ENCODE measurements at regions not wholly inside any gene's neighbourhood (a gene's known extent, or its start where the extent isn't known, plus 50 kb on each side); places are given as distances from the start of the nearest gene placed in this dataset.

- TF ChIP-seq CTCF (IDR thresholded peaks at IDR 0.05; ENCODE audit: insufficient read depth, low read length, poor library complexity, severe bottlenecking) (no peak), EZH2phosphoT487 (conservative IDR thresholded peaks at IDR 0.05; ENCODE audit: low read length) (no peak)
Observed at GRCh38 chr22:22316589-22316988, 72.0 kb downstream of the VPREB1 start.
